Peyer's patch (tissue), 4 donors: ENCODE measurements at regions not wholly inside any gene's neighbourhood (a gene's known extent, or its start where the extent isn't known, plus 50 kb on each side); places are given as distances from the start of the nearest gene placed in this dataset.

Source experiments
- POLR2A ChIP-seq, 2 donors: fragments of 450-650 bp; IDR thresholded peaks; one replicate each; pipeline ENCODE4 v1.5.1; 2017; ENCODE audit warnings: antibody characterized with exemption in 2 of 2, mild to moderate bottlenecking in 2 of 2, moderate library complexity in 2 of 2
- TF ChIP-seq, protein P1 (sequence below), 6 experiments: fragments of 450-650 bp in 4 of 6; fragments of 200-600 bp in 2 of 6; sonication (generic) in 1 of 6; IDR thresholded peaks; one replicate each; pipeline ENCODE4 v1.5.1; 2017 to 2019; ENCODE audit warnings: antibody characterized with exemption in 6 of 6, mild to moderate bottlenecking in 3 of 6, moderate library complexity in 1 of 6

DNA sequence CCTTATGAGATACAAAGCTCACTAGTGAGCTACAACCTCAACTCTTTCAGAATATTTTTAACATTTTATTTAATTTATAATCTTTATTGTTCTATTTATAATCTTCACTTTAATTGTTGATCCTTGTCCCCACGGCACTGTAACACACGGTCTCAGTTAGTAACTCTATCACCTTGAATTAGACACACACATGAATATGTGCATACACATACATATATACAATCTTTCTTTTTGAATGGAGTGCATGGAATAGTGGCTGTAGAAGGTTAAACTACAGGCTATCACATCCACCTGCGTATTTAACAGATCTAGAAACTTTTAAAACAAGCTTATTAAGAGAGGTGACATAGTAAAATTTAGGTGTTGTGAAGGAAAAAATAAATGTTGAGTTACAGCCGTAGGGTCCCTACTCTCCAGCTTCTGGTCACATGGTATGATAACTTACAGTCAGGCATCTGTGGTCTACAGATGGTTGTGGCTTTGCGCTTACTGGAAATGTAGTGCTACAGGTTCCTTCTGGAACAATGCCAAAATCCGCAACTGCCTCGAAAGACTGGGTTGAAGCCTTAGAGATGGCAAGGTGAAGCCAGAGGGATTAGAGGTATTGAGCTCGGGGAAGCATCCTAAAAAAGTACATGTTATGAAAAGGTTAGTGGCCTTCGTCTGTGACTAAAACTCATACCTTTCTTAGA lies 1324.1 kb upstream of the SLC39A10 start:
- no peak for TF ChIP-seq POLR2A (IDR thresholded peaks at IDR 0.05)
- TF ChIP-seq, protein P1, sequence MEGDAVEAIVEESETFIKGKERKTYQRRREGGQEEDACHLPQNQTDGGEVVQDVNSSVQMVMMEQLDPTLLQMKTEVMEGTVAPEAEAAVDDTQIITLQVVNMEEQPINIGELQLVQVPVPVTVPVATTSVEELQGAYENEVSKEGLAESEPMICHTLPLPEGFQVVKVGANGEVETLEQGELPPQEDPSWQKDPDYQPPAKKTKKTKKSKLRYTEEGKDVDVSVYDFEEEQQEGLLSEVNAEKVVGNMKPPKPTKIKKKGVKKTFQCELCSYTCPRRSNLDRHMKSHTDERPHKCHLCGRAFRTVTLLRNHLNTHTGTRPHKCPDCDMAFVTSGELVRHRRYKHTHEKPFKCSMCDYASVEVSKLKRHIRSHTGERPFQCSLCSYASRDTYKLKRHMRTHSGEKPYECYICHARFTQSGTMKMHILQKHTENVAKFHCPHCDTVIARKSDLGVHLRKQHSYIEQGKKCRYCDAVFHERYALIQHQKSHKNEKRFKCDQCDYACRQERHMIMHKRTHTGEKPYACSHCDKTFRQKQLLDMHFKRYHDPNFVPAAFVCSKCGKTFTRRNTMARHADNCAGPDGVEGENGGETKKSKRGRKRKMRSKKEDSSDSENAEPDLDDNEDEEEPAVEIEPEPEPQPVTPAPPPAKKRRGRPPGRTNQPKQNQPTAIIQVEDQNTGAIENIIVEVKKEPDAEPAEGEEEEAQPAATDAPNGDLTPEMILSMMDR (IDR thresholded peaks at IDR 0.05), result no peak
